Neural cell (in vitro differentiated cells): ENCODE measurements at regions not wholly inside any gene's neighbourhood (a gene's known extent, or its start where the extent isn't known, plus 50 kb on each side); places are given as distances from the start of the nearest gene placed in this dataset.

Source experiments
- EP300 ChIP-seq: fragments of 450-650 bp; conservative IDR thresholded peaks from 2 replicates; pipeline ENCODE4 v1.6.1; 2014; ENCODE audit warnings: antibody characterized with exemption, mild to moderate bottlenecking, moderate library complexity; ENCODE audit not compliant: poor library complexity, severe bottlenecking
- EZH2 ChIP-seq: fragments of 200-600, 300-800 bp; shearing (Covaris generic), sonication (generic); IDR thresholded peaks from 2 replicates; pipeline ENCODE4 v1.6.1; 2014; ENCODE audit warnings: antibody characterized with exemption, low read length, borderline replicate concordance, mild to moderate bottlenecking; ENCODE audit not compliant: insufficient read depth, poor library complexity, severe bottlenecking
- MXI1 ChIP-seq: fragments of 450-650 bp; conservative IDR thresholded peaks from 2 replicates; pipeline ENCODE4 v1.6.1; 2014; ENCODE audit warnings: antibody characterized with exemption, mild to moderate bottlenecking; ENCODE audit not compliant: poor library complexity, severe bottlenecking
- POLR2AphosphoS5 ChIP-seq: IDR thresholded peaks from 2 replicates; pipeline ENCODE4 v1.6.1; 2012
- RAD21 ChIP-seq: fragments of 450-650 bp; conservative IDR thresholded peaks from 2 replicates; pipeline ENCODE4 v1.6.1; 2014; ENCODE audit warnings: antibody characterized with exemption, mild to moderate bottlenecking, moderate library complexity
- SMC3 ChIP-seq: fragments of 450-650 bp; conservative IDR thresholded peaks from 2 replicates; pipeline ENCODE4 v1.6.1; 2014; ENCODE audit warnings: antibody characterized with exemption, mild to moderate bottlenecking, moderate library complexity; ENCODE audit not compliant: poor library complexity
- TAF1 ChIP-seq: IDR thresholded peaks from 2 replicates; pipeline ENCODE4 v1.6.1; 2012; ENCODE audit warnings: low read depth
- TF ChIP-seq, protein P1 (sequence below): fragments of 450-650 bp; IDR thresholded peaks from 2 replicates; pipeline ENCODE4 v1.5.1; 2014; ENCODE audit warnings: antibody characterized with exemption, mild to moderate bottlenecking, moderate library complexity; ENCODE audit not compliant: poor library complexity, severe bottlenecking
- TF ChIP-seq, protein P2 (sequence below): IDR thresholded peaks from 2 replicates; pipeline ENCODE4 v1.6.1; 2012; ENCODE audit warnings: borderline replicate concordance

DNA sequence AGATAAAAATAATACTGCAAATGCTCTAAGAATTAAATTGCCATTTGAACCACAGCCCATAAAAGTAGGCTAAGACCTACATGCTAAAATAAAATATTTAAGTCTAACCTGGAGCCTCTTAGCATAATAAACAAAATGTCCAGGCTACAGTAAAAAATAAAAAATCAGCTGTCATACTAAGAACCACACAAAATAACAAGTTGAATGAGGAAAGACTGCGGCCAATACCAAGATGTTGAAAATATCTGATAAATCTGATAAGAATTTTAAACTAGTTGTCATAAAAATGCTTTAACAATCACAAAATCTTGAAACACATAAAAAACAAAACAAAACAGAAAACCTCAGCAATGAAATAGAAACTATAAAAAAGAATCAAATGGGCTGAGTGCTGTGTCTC is 336.9 kb upstream of the MSX2 start:
- TF ChIP-seq, protein P1, sequence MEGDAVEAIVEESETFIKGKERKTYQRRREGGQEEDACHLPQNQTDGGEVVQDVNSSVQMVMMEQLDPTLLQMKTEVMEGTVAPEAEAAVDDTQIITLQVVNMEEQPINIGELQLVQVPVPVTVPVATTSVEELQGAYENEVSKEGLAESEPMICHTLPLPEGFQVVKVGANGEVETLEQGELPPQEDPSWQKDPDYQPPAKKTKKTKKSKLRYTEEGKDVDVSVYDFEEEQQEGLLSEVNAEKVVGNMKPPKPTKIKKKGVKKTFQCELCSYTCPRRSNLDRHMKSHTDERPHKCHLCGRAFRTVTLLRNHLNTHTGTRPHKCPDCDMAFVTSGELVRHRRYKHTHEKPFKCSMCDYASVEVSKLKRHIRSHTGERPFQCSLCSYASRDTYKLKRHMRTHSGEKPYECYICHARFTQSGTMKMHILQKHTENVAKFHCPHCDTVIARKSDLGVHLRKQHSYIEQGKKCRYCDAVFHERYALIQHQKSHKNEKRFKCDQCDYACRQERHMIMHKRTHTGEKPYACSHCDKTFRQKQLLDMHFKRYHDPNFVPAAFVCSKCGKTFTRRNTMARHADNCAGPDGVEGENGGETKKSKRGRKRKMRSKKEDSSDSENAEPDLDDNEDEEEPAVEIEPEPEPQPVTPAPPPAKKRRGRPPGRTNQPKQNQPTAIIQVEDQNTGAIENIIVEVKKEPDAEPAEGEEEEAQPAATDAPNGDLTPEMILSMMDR = no peak
- TF ChIP-seq EZH2 (no peak), POLR2AphosphoS5 (no peak), SMC3 (no peak), RAD21 (no peak), TAF1 (no peak), EP300 (no peak), MXI1 (no peak)
- TF ChIP-seq, protein P2, sequence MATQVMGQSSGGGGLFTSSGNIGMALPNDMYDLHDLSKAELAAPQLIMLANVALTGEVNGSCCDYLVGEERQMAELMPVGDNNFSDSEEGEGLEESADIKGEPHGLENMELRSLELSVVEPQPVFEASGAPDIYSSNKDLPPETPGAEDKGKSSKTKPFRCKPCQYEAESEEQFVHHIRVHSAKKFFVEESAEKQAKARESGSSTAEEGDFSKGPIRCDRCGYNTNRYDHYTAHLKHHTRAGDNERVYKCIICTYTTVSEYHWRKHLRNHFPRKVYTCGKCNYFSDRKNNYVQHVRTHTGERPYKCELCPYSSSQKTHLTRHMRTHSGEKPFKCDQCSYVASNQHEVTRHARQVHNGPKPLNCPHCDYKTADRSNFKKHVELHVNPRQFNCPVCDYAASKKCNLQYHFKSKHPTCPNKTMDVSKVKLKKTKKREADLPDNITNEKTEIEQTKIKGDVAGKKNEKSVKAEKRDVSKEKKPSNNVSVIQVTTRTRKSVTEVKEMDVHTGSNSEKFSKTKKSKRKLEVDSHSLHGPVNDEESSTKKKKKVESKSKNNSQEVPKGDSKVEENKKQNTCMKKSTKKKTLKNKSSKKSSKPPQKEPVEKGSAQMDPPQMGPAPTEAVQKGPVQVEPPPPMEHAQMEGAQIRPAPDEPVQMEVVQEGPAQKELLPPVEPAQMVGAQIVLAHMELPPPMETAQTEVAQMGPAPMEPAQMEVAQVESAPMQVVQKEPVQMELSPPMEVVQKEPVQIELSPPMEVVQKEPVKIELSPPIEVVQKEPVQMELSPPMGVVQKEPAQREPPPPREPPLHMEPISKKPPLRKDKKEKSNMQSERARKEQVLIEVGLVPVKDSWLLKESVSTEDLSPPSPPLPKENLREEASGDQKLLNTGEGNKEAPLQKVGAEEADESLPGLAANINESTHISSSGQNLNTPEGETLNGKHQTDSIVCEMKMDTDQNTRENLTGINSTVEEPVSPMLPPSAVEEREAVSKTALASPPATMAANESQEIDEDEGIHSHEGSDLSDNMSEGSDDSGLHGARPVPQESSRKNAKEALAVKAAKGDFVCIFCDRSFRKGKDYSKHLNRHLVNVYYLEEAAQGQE = no peak
